ENCODE measurements at regions not wholly inside any gene's neighbourhood (a gene's known extent, or its start where the extent isn't known, plus 50 kb on each side); places are given as distances from the start of the nearest gene placed in this dataset.

GRCh38 chr6:153616506-153616905 lies 422.5 kb upstream of the OPRM1 start:
- H3K27ac ChIP-seq (ENCODE audit: insufficient read depth, low read length), result no peak overlapping the region
- no peaks in the 10 kb centered on the region for H3K79me1 ChIP-seq (ENCODE audit: low read depth in 1 of 2, low read length in 2 of 2)
- H3K4me3 ChIP-seq (ENCODE audit: insufficient read depth, low read depth, low read length), result no peak overlapping the region
- TF ChIP-seq SMC3 (IDR thresholded peaks at IDR 0.05; ENCODE audit: low read depth, low read length), result no peak
- TF ChIP-seq USF2 (IDR thresholded peaks at IDR 0.05; ENCODE audit: low read depth, low read length), result no peak
- no peak for TF ChIP-seq RCOR1 (IDR thresholded peaks at IDR 0.05; ENCODE audit: insufficient replicate concordance, low read length)
- TF ChIP-seq MXI1 (IDR thresholded peaks at IDR 0.05; ENCODE audit: borderline replicate concordance, low read depth, low read length), result no peak
- no peak for TF ChIP-seq RFX5 (IDR thresholded peaks at IDR 0.05; ENCODE audit: low read depth, low read length)
- no peak for TF ChIP-seq FOS (IDR thresholded peaks at IDR 0.05; ENCODE audit: low read depth, low read length)
- no peak for TF ChIP-seq POLR2A (IDR thresholded peaks at IDR 0.05; ENCODE audit: low read depth, low read length)
- no peak for TF ChIP-seq MAFK (IDR thresholded peaks at IDR 0.05; ENCODE audit: low read depth, low read length)
- TF ChIP-seq ELK1 (IDR thresholded peaks at IDR 0.05; ENCODE audit: borderline replicate concordance, low read depth, low read length), result no peak
- no peak for TF ChIP-seq RAD21 (IDR thresholded peaks at IDR 0.05; ENCODE audit: low read length)
- no peak for TF ChIP-seq CEBPB (IDR thresholded peaks at IDR 0.05; ENCODE audit: low read depth, low read length)
- TF ChIP-seq NFE2L2 (IDR thresholded peaks at IDR 0.05; ENCODE audit: low read depth, low read length), result no peak
- TF ChIP-seq CTCF (conservative IDR thresholded peaks at IDR 0.05; ENCODE audit: low read depth, low read length), result no peak
- TF ChIP-seq BHLHE40 (IDR thresholded peaks at IDR 0.05; ENCODE audit: low read depth, low read length), result no peak
- H2AK5ac ChIP-seq (ENCODE audit: low read depth, low read length), result no peak overlapping the region
- H4K5ac ChIP-seq (ENCODE audit: low read depth, low read length), result no peak overlapping the region
- no peak overlapping the region for H3K23ac ChIP-seq (ENCODE audit: low read depth, low read length)
- no peak overlapping the region for H3K18ac ChIP-seq (ENCODE audit: low read depth, low read length)
- H3K14ac ChIP-seq (replicated peaks; ENCODE audit: low read depth, low read length), result no peak overlapping the region
- in situ Hi-C loops (cut with MboI; ENCODE audit: low sequenced_read_pairs) (no loop called here), dilution Hi-C loops (cut with HindIII; ENCODE audit: low sequenced_read_pairs, unreplicated experiment) (no loop called here), intact Hi-C loops (cut with micrococcal nuclease) (no loop called here)
- no peak overlapping the region for H3K9ac ChIP-seq (ENCODE audit: low read depth, low read length)
- no peaks in the 10 kb centered on the region for H3K27me3 ChIP-seq (ENCODE audit: control insufficient read depth, insufficient read depth, low read length)
- CTCF ChIA-PET, result no interaction called here
- no peaks in the 10 kb centered on the region for H3K4me1 ChIP-seq (ENCODE audit: control insufficient read depth, insufficient read depth, low read length)
- H3K9me3 ChIP-seq (ENCODE audit: control insufficient read depth, insufficient read depth, low read length), result peaks cover 2% of the 10 kb centered on the region; the same call in 1 of the 2 replicates
- H2AFZ ChIP-seq (replicated peaks; ENCODE audit: low read length, poor library complexity), result no peak overlapping the region
- POLR2A ChIA-PET (ENCODE audit: unreplicated experiment), result no interaction called here
- no peaks in the 10 kb centered on the region for H3K9me1 ChIP-seq (ENCODE audit: insufficient read depth, low read length)
- H4K20me1 ChIP-seq (ENCODE audit: insufficient read depth, low read length), result no peaks in the 10 kb centered on the region
- BruUV-seq (replicated peaks), result no TSS peak
- DNase-seq (no peak), ATAC-seq (ENCODE audit: low read depth) (no peak)
- no peak overlapping the region for H4K8ac ChIP-seq (ENCODE audit: low read depth in 2 of 2, low read length in 2 of 2)
- H3K36me3 ChIP-seq (ENCODE audit: control insufficient read depth, insufficient read depth, low read length), result no peaks in the 10 kb centered on the region
- no peak overlapping the region for H3K56ac ChIP-seq (ENCODE audit: extremely low read depth, insufficient read depth, low read length)
- no peak overlapping the region for H2BK20ac ChIP-seq (ENCODE audit: low read depth, low read length)
- H2AK9ac ChIP-seq (replicated peaks; ENCODE audit: low read depth, low read length, poor library complexity), result no peak overlapping the region
- no peak overlapping the region for H4K91ac ChIP-seq (ENCODE audit: insufficient read depth, low read depth, low read length)
- H2BK120ac ChIP-seq (ENCODE audit: low read depth, low read length), result no peak overlapping the region
- WGBS, 2 experiments (ENCODE audit: extremely low coverage in 2 of 2, insufficient read length in 1 of 2), result no CpG with 5 or more reads among the region's 6 CpGs
- H2BK15ac ChIP-seq (ENCODE audit: low read depth, low read length), result no peak overlapping the region
- no peak overlapping the region for H2BK5ac ChIP-seq (ENCODE audit: low read depth, low read length, poor library complexity, severe bottlenecking)
- no peak overlapping the region for H3K4me2 ChIP-seq (ENCODE audit: low read depth, low read length)
- H3K4ac ChIP-seq (ENCODE audit: low read depth, low read length), result no peak overlapping the region
